ENCODE measurements at regions not wholly inside any gene's neighbourhood (a gene's known extent, or its start where the extent isn't known, plus 50 kb on each side); places are given as distances from the start of the nearest gene placed in this dataset.
"Not testable (repeated sequence)": the region's sequence is repeated elsewhere in the genome, so short reads cannot be mapped to it uniquely, and the experiment has no call there.

GRCh38 chr6:140445474-140446004 lies 1071.1 kb upstream of the CITED2 start:
- DNase-seq (ENCODE audit: low read depth): no peak

DNA sequence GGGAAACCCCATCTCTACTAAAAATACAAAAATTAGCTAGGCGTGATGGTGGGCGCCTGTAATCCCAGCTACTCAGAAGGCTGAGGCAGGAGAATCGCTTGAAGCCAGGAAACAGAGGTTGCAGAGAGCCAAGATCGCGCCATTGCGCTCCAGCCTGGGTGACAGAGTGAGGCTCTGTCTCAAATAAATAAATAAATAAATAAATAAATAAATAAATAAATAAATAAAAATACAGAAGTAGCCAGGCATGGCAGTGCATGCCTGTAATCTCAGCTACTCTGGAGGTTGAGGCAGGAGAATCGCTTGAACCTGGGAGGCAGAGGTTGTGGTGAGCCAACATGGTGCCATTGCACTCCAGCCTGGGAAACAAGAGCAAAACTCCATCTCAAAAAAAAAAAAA lies 1068.7 kb upstream of the CITED2 start:
- not testable (repeated sequence) for DNase-seq (ENCODE audit: low read depth)

DNA sequence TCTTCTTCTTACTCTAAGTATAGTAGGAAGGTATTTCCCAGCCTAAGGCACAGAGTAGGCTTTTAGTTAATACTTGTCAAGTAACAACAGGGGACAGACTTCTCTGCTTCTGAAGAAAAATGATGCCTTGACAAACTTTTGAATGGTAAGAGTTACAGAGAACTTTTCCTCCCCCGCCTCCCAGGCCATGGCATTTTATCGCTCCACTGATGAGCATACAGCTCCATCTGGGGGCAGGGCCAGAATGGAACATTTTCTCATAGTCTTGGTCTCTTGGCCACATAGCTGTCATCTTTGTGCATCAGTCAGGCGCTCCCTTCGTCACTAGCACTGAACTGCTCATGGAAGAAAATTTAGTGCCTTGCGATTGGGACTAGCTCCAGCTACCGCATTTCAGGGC lies 1066.8 kb upstream of the CITED2 start:
- peak; percentile 70 for DNase-seq (ENCODE audit: low read depth)

- DNase-seq (ENCODE audit: low read depth): no peak
Observed at GRCh38 chr6:140440223-140440835, 1065.9 kb upstream of the CITED2 start.

- DNase-seq (ENCODE audit: low read depth): no peak
Observed at GRCh38 chr6:140438346-140438735, 1063.9 kb upstream of the CITED2 start.

DNA sequence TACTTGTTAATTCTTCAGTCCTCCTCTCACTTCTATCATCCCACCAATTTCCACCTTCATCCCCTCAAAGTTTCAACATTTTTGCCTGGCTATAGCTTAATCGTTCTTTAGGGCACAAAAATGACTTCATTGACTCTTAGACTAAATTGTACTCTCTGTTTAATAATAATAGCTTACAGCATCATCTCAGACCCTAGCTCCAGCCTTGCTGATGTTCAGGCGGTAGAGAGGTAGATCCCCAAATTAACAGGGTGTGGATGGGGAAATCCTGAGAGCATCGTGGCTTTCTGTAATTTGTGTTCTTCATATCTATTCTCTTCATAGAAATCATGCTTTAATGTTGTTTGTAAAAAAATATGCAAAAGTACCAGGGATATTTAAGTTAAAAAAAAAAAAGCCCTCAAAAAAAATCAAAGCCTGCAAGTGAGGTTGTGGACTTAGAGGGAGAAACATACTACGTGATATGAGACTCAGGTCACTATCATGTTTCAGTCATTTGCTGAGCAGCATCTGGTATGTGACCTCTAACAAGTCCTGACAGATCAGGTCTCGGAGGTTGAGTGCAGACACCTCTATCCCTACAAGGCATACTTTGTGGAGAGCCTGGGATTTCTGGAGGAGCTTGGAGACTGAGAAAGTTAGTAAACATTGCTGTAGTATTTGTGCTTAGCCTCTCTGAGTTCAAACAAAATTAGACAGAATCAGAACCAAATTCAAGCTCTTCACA lies 1063.3 kb upstream of the CITED2 start:
- no peak for DNase-seq (ENCODE audit: low read depth)

GRCh38 chr6:140436023-140436811 lies 1061.8 kb upstream of the CITED2 start:
- DNase-seq (ENCODE audit: low read depth): peak; percentile 95

- peak; percentile 39 for DNase-seq (ENCODE audit: low read depth)
Observed at GRCh38 chr6:140434761-140435160, 1060.3 kb upstream of the CITED2 start.

- DNase-seq (ENCODE audit: low read depth): no peak
Observed at GRCh38 chr6:140433072-140433471, 1058.6 kb upstream of the CITED2 start.

- DNase-seq (ENCODE audit: low read depth): no peak
Observed at GRCh38 chr6:140427842-140428241, 1053.4 kb upstream of the CITED2 start.

- no peak for DNase-seq (ENCODE audit: low read depth)
Observed at GRCh38 chr6:140414966-140415620, 1040.6 kb upstream of the CITED2 start.

DNA sequence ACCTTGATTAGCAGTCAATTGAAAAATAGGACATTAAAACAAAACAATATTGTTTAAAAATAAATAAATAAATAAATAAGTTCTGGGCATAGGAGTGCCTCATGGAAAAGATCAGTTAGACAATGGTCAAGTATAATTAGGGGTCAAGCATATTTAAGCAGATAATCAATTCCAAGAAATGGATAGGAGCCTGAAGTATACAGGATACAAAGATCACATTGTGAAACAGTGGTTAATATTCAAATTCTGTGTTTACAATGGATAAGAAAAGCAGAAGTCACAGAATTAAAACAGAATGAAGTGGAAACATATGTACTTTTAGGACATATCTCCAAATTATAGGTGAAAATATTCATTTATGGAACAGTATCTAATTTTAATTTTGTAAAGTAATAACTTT lies 1028.6 kb upstream of the CITED2 start:
- no peak for DNase-seq (ENCODE audit: low read depth)

DNA sequence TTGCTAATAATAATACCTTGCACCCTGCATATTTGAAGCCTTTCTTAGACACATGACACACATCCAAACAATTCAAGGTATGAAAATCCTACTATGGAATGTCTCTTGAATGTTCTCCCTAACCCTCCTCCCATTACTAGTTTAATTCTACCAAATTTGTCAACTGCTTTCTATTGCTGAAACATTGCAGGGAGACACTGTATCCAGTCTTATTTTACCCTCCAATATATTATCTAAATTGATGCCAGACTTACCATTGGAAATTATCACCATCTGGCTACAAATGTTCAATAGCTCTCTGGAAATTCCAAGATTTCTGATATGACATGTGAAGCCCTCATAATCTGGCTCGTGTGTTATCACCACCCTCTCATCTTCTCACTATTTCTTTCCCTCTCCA lies 1027.3 kb upstream of the CITED2 start:
- peak; percentile 54 for DNase-seq (ENCODE audit: low read depth)

DNA sequence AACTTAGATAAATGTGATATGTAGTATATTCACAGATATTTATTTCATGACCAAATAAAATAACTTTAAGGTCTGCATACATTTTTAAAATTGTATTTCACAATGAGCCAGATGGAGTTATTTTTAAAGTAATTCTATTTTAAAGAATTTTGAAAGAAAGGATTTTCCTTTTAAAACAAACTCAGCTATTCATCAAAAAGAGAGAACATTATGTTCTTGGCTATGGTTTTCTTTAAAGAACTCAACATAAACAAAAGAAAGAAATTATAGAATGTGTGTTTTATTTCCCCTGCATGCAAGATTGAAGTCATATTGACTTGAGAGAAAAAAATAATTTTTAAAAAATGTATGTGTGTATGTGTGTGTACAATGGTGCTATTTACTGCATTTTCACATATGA lies 1023.6 kb upstream of the CITED2 start:
- DNase-seq (ENCODE audit: low read depth): no peak

DNA sequence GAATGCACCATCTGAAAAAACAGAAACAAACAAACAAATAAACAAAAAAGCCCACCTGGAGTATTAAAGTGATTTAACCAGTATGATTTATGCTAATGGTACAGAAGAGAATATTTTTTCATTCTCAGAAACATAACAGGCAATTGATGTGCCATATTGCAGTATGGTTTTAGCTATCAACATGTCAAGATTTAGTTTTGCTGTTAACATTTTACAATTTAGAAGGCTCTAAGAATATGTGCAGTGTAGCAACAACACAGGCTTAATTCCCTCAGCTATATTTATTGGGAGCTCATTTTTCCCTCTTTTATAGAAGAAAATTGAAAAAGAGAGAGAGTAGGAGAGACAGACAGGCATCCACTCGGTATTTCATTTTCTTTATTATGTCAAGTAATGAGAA lies 1022.7 kb upstream of the CITED2 start:
- no peak for DNase-seq (ENCODE audit: low read depth)

- no peak for DNase-seq (ENCODE audit: low read depth)
Observed at GRCh38 chr6:140393665-140394540, 1019.5 kb upstream of the CITED2 start.

GRCh38 chr6:140388815-140389214 lies 1014.4 kb upstream of the CITED2 start:
- no peak for DNase-seq (ENCODE audit: low read depth)

DNA sequence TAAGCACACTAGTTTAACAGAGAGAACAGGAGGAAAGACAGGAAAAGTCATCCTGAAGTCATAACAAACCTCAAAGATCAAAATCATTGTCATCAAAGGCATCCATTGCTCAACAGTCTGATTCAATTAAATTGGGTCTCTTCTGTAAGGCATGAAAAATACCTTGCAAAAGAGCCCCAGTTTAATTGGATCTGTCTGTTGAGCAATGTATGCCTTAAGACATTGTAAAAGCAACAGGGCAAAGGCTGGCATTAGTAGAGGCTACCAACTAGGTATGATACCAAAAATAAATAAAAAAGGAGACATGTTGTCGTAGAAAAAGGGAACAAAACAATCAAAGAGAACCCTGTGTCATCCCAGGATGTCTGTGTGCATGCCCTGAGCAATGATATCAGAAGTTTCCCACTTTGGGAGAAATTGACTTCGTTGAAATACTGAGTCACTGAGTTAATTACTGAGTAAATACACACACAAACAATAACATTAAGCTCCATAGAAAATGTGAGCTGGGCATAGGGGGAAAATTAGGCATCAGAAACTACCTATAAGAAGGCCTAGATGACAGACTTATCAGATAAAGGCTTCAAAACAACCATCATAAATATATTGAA lies 1013.8 kb upstream of the CITED2 start:
- DNase-seq (ENCODE audit: low read depth): no peak

DNA sequence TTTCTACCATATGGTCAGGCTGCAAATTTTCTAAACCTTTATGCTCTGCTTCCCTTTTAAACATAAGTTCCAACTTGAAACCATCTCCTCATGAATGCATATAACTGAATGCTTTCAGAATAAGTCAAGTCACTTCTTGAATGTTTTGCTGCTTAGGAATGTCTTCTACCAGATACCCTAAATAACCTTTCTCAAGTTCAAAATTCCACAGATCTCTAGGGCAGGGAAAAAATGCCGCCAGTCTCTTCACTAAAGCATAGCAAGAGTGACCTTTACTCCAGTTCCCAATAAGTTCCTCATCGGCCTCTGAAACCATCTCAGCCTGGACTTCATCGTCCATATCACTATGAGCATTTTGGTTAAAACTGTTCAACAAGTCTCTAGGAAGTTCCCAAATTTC lies 1011.2 kb upstream of the CITED2 start:
- no peak for DNase-seq (ENCODE audit: low read depth)

DNA sequence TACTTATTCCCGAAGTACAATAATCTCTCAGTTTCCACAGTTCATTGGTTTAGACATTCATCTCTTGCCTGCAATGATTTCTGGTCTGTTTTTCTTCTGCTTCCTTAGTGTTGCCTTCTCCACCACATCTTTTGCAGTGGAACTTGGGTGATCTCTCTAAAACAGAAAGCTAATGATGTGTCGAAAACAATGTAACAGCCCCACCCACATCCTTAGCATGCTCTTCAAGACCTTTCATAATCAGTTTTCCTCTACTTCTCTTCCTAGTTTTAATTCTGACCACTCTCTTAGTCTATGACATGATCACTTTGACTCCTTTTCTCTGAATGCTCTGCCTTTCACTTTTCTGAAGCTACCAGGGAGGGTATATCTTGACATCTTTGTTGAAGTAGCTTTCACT lies 1007.9 kb upstream of the CITED2 start:
- no peak for DNase-seq (ENCODE audit: low read depth)
